ENCODE measurements at regions not wholly inside any gene's neighbourhood (a gene's known extent, or its start where the extent isn't known, plus 50 kb on each side); places are given as distances from the start of the nearest gene placed in this dataset.
"Not testable (repeated sequence)": the region's sequence is repeated elsewhere in the genome, so short reads cannot be mapped to it uniquely, and the experiment has no call there.

GRCh38 chr12:9304540-9304939 is 96.3 kb upstream of the PZP start:
- not testable (repeated sequence) for FAIRE-seq

GRCh38 chr12:9295872-9296271 is 87.7 kb upstream of the PZP start:
- not testable (repeated sequence) for FAIRE-seq

DNA sequence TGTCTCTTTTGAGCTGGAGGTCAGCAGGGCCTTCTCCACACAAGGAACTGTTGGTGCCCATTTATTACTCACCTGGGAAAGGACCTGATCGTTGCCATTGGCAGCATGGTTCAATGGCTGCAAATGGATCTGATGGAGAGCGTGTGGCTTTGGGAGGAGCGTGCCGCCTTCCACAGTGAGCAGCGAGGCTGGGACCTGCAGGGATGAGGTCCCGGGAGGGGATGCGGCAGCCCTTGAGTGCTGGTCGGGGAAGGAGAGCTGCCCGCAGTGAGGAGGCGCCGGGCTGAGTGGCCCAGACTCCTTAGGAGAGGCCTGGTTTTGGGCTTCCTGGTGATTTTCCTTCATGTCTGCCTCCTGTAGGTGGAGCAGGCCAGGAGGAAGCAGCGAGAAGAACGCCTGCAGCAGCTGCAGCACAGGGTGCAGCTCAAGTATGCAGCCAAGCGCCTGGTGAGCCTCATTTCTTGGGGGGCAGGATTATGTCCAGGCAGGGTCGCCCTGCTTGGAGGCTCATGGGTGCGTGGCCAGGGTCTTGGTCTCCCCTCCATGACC is 86.0 kb upstream of the PZP start:
- not testable (repeated sequence) for FAIRE-seq

GRCh38 chr12:9293391-9293790 is 85.2 kb upstream of the PZP start:
- not testable (repeated sequence) for FAIRE-seq

- not testable (repeated sequence) for FAIRE-seq
Observed at GRCh38 chr12:9289984-9290383, 81.8 kb upstream of the PZP start.

DNA sequence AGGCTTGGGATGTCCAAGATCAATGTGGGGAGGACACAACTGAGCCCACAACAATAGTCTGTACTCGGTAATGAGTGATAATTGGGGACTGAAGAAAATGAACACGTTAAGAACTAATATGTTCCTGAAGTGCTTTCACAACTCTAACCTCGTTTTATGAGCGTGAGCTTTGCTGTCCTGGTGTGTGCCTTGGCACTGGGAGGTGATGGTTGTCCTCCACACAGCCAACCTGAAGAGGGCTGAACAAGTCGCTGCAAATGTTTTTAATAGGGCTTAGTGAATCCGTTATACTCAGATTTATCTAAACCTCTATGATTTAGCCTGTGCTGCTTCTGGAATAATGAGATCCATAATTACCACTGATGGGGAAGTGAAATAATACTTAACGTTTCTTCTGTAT is 76.5 kb upstream of the PZP start:
- not testable (repeated sequence) for FAIRE-seq

DNA sequence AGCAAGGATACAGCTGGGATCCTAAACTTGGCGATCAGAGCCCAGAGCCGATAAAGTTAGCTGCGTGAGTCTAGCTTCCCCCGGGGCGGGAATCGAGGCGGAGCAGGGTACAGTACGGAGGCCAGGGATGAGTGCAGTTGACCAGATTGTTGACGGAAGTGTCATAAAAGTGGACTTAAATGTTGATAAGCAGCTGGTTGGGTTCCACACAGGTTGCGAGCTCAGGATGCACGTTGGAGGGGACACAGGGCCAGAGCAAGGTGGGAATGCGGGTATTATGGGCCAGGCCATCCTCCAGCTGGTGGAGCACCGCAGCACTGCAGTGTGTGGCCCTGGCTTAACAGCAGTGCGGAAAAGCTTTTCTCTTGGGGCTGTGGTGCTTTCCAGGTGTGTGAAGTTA is 76.0 kb upstream of the PZP start:
- not testable (repeated sequence) for FAIRE-seq

DNA sequence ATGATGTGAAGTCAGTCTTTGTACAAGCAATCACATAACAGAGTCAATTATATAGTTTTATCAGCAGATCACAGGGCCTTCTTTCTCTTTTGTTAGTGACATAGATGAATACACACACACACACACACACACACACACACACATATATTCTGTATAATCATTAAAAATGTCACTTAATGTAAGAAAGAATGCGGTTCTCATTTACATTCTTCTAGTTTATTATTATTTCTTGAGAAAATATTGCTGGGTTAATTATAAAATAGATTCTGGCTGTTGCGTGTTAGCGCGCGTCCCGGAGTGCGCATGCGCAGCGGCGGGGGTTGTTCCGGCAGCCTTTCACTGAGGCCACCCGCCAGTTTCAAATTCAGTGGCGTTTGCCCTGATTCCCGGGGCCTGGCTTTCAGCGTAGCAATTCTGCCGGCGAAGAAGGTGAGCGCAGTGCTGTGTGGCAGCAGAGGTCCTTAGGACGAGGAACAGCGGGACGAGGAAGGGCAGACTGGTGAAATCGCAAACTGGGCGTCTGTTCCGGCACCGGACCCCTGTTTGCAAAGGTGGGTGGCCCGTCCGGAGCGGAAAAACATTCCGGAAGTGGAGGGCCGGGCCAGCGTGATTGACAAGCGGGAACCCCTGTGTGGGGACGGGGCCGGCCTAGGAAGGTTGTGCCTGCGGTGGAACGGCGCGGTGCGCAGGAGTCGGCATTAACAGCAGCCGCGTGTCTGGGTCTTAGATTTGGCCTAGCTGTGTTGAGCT is 75.3 kb upstream of the PZP start:
- FAIRE-seq, result peak; percentile 92

GRCh38 chr12:9276990-9277389 is 68.8 kb upstream of the PZP start:
- no peak for FAIRE-seq

DNA sequence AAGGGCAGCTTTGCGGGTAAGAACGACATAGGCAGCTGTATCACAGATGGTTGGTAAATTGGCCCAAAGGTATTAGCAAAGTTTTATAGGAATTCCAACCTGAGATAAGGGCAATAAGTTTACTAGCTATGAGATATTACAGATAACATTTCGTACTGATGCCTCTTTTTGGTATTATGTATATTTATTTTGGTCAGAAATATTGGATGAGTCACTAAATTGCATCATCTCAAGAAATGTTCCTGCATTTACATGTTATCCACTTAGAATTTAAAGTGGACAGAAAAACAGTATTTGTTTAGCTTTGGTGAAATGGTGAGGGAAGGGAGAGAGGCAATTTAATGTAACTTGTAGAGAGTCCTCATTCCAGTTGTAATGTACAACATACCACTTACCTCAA is 65.1 kb upstream of the PZP start:
- FAIRE-seq, result no peak

GRCh38 chr12:9271875-9272274 is 63.7 kb upstream of the PZP start:
- FAIRE-seq, result no peak

- no peak for FAIRE-seq
Observed at GRCh38 chr12:9264546-9264945, 56.4 kb upstream of the PZP start.

- no peak for FAIRE-seq
Observed at GRCh38 chr12:9260931-9261330, 52.7 kb upstream of the PZP start.

DNA sequence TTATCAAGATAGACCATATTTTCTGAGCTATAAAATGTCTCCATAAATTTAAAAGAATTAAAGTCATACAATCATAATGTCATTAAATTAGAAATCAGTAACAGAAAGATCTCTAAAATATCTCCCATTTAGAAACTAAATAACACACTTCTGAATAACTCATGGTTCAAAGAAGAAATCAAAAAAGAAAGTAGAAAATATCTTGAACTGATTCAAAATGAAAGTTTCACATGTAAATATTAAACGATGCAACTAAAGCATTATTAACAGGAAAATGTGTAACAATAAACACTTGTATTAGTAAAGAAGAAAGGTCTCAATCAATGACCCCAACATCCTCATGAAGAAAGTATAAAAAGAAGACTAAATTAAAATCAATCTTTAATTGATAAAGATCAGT is 50.5 kb upstream of the PZP start:
- no peak for FAIRE-seq
